ENCODE measurements at regions not wholly inside any gene's neighbourhood (a gene's known extent, or its start where the extent isn't known, plus 50 kb on each side); places are given as distances from the start of the nearest gene placed in this dataset.

DNA sequence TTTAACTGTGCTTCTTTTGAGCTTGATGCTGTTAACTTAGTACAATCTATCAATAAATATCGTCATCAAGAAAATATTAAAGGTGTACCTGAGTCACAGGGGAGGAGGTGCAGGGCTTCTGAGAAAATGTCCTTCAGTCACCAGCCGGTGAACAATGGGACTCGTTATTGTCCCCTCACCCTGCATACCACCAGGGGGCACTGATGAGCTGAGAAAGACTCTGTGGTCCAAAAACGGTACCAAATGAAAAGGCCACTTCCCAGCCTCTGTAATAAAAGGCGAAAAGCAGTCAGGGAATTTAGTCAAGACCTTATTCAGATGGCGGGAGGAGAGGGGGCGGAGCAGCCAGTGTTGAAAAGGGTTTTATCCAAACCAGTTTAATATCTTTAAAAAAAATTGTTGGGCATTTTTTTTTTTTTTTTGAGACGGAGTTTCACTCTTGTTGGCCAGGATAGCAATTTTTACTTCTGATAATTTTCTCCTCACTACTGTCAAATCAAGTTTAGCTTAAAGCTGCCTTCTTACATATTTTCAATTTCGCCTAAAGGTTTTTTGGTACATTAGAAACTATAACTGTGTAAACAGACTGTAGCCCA lies 271.9 kb upstream of the ADAMTS16 start:
- TF ChIP-seq RAD21 (IDR thresholded peaks at IDR 0.05; ENCODE audit: low read depth) (peak; percentile 48), CREB1 (IDR thresholded peaks at IDR 0.05; ENCODE audit: low read depth) (no peak), FOXM1 (IDR thresholded peaks at IDR 0.05; ENCODE audit: borderline replicate concordance, low read depth) (no peak), CEBPB (IDR thresholded peaks at IDR 0.05) (no peak), TAF1 (IDR thresholded peaks at IDR 0.05; ENCODE audit: low read depth) (no peak), YY1 (IDR thresholded peaks at IDR 0.05; ENCODE audit: low read depth) (no peak), NFIC (IDR thresholded peaks at IDR 0.05) (no peak)
- TF ChIP-seq, protein P1, sequence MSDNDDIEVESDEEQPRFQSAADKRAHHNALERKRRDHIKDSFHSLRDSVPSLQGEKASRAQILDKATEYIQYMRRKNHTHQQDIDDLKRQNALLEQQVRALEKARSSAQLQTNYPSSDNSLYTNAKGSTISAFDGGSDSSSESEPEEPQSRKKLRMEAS (IDR thresholded peaks at IDR 0.05), result no peak

All from Ishikawa (cell line).